ENCODE measurements at regions not wholly inside any gene's neighbourhood (a gene's known extent, or its start where the extent isn't known, plus 50 kb on each side); places are given as distances from the start of the nearest gene placed in this dataset.

DNA sequence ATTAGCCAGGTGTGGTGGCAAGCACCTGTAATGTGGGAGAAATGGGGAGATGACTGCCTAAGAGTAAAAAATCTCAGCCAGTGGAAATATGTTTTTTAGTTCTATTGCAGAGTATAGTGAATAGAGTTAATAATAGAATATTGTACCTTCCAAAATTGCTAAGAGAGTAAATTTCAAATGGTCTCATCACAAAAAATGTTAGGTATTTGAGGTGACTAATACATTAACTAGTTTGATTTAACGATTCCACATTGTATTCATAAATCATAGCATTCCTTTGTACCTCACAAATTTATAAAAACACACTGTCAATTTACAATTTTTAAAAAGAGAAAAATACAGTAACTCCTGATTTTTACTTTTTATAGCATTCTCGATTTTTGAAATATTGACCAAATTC, 681.5 kb upstream of the EPHA5 start:
- H3K4me3 ChIP-seq (ENCODE audit: low read length): no peak overlapping the region
- H3F3A ChIP-seq (ENCODE audit: insufficient read depth, low read length): no peaks in the 10 kb centered on the region
- H3K27me3 ChIP-seq (replicated peaks; ENCODE audit: insufficient read depth, low read length): no peaks in the 10 kb centered on the region

DNA sequence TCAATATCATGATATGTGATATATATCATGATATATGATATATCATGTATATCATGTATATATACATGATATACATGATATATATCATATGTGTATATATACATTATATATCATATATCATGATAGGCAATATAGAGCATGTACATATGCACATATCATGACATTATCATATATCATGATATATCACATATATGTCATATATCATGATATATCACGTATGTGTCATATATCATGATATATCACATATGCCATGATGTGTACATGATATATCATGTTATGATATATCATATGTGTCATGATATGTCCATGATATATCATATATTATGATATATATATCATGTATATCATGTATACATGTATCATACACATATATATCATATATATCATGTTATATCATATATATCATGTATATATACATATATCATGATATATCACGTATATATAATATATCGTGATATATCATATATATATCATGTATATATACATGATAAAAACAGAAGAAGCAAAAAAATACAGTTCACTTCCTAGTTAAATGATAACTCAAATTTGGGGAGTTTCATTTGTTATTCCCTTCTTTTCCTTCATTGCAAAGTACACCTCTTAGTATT, 670.1 kb upstream of the EPHA5 start:
- Histone ChIP-seq H4K20me1 (ENCODE audit: insufficient read depth, low read length) (no peaks in the 10 kb centered on the region), H3K9me3 (replicated peaks; ENCODE audit: insufficient read depth, low read length) (no peaks in the 10 kb centered on the region), H3K4me3 (ENCODE audit: low read length) (no peak overlapping the region), H3K79me2 (ENCODE audit: low read length) (no peaks in the 10 kb centered on the region), H3K4me1 (ENCODE audit: low read length) (no peaks in the 10 kb centered on the region), H3K27me3 (replicated peaks; ENCODE audit: insufficient read depth, low read length) (no peaks in the 10 kb centered on the region), H3K36me3 (replicated peaks; ENCODE audit: insufficient read depth, low read length) (no peaks in the 10 kb centered on the region), H2AFZ (ENCODE audit: low read length) (no peak overlapping the region), H3K4me2 (ENCODE audit: low read depth, low read length) (no peak overlapping the region), H3K9ac (ENCODE audit: low read length) (no peak overlapping the region), H3K9me2 (replicated peaks; ENCODE audit: insufficient read depth, low read length) (no peaks in the 10 kb centered on the region), H3K27ac (ENCODE audit: low read length) (no peak overlapping the region), H3F3A (ENCODE audit: insufficient read depth, low read length) (no peaks in the 10 kb centered on the region)
- TF ChIP-seq EZH2phosphoT487 (IDR thresholded peaks at IDR 0.05; ENCODE audit: low read length) (no peak), EZH2 (optimal IDR thresholded peaks at IDR 0.05; ENCODE audit: low read depth, low read length) (no peak)
- TF ChIP-seq, protein P1, sequence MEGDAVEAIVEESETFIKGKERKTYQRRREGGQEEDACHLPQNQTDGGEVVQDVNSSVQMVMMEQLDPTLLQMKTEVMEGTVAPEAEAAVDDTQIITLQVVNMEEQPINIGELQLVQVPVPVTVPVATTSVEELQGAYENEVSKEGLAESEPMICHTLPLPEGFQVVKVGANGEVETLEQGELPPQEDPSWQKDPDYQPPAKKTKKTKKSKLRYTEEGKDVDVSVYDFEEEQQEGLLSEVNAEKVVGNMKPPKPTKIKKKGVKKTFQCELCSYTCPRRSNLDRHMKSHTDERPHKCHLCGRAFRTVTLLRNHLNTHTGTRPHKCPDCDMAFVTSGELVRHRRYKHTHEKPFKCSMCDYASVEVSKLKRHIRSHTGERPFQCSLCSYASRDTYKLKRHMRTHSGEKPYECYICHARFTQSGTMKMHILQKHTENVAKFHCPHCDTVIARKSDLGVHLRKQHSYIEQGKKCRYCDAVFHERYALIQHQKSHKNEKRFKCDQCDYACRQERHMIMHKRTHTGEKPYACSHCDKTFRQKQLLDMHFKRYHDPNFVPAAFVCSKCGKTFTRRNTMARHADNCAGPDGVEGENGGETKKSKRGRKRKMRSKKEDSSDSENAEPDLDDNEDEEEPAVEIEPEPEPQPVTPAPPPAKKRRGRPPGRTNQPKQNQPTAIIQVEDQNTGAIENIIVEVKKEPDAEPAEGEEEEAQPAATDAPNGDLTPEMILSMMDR (IDR thresholded peaks at IDR 0.05; ENCODE audit: low read length): no peak
- DNase-seq: no peak

More for the DNA sequence above, 681.5 kb upstream of the EPHA5 start:
- Histone ChIP-seq H3K36me3 (replicated peaks; ENCODE audit: insufficient read depth, low read length) (no peaks in the 10 kb centered on the region), H3K27ac (ENCODE audit: low read length) (no peak overlapping the region), H4K20me1 (ENCODE audit: insufficient read depth, low read length) (no peaks in the 10 kb centered on the region), H3K4me2 (ENCODE audit: low read depth, low read length) (no peak overlapping the region), H3K9me2 (replicated peaks; ENCODE audit: insufficient read depth, low read length) (no peaks in the 10 kb centered on the region), H3K9ac (ENCODE audit: low read length) (no peak overlapping the region), H3K79me2 (ENCODE audit: low read length) (no peaks in the 10 kb centered on the region), H2AFZ (ENCODE audit: low read length) (no peak overlapping the region), H3K9me3 (replicated peaks; ENCODE audit: insufficient read depth, low read length) (no peaks in the 10 kb centered on the region), H3K4me1 (ENCODE audit: low read length) (no peaks in the 10 kb centered on the region)
- TF ChIP-seq, protein P1 (IDR thresholded peaks at IDR 0.05; ENCODE audit: low read length): no peak
- TF ChIP-seq EZH2phosphoT487 (IDR thresholded peaks at IDR 0.05; ENCODE audit: low read length): no peak
- no peak for TF ChIP-seq EZH2 (optimal IDR thresholded peaks at IDR 0.05; ENCODE audit: low read depth, low read length)
- no peak for DNase-seq

- no peak for DNase-seq
- Histone ChIP-seq H3K4me2 (ENCODE audit: low read depth, low read length) (no peak overlapping the region), H3K36me3 (replicated peaks; ENCODE audit: insufficient read depth, low read length) (no peaks in the 10 kb centered on the region), H3K9me2 (replicated peaks; ENCODE audit: insufficient read depth, low read length) (no peaks in the 10 kb centered on the region), H4K20me1 (ENCODE audit: insufficient read depth, low read length) (no peaks in the 10 kb centered on the region), H3K79me2 (ENCODE audit: low read length) (no peaks in the 10 kb centered on the region), H3K27ac (ENCODE audit: low read length) (no peak overlapping the region), H3K9ac (ENCODE audit: low read length) (no peak overlapping the region), H3K9me3 (replicated peaks; ENCODE audit: insufficient read depth, low read length) (no peaks in the 10 kb centered on the region), H2AFZ (ENCODE audit: low read length) (no peak overlapping the region), H3K27me3 (replicated peaks; ENCODE audit: insufficient read depth, low read length) (no peaks in the 10 kb centered on the region), H3K4me3 (ENCODE audit: low read length) (no peak overlapping the region), H3K4me1 (ENCODE audit: low read length) (no peaks in the 10 kb centered on the region), H3F3A (ENCODE audit: insufficient read depth, low read length) (no peaks in the 10 kb centered on the region)
- TF ChIP-seq EZH2phosphoT487 (IDR thresholded peaks at IDR 0.05; ENCODE audit: low read length): no peak
- TF ChIP-seq, protein P1 (IDR thresholded peaks at IDR 0.05; ENCODE audit: low read length): no peak
- TF ChIP-seq EZH2 (optimal IDR thresholded peaks at IDR 0.05; ENCODE audit: low read depth, low read length): no peak
Observed at GRCh38 chr4:66339007-66339406, 668.7 kb upstream of the EPHA5 start.

All from MM.1S (cell line).